Esophagus muscularis mucosa (tissue), 4 donors: ENCODE measurements at regions not wholly inside any gene's neighbourhood (a gene's known extent, or its start where the extent isn't known, plus 50 kb on each side); places are given as distances from the start of the nearest gene placed in this dataset.

Experiments
- DNase-seq: peaks from one replicate; pipeline ENCODE4 v3.0.0-alpha.2; 2017; ENCODE audit errors: extremely low spot score
- H3K27ac ChIP-seq, 4 donors: fragments of 200-600 bp; sonication (generic); replicated peaks in 1 of 4; 1 replicate in 3 of 4; 2 replicates in 1 of 4; pipeline ENCODE4 v1.5.1; 2016 to 2019; ENCODE audit warnings: mild to moderate bottlenecking in 1 of 4
- H3K27me3 ChIP-seq, 4 donors: fragments of 200-600 bp; sonication (generic); one replicate each; pipeline versions ENCODE4 v1.5.1 to v1.6.0; 2016 to 2019
- H3K36me3 ChIP-seq, 4 donors: fragments of 200-600 bp; sonication (generic); one replicate each; pipeline ENCODE4 v1.5.1; 2016 to 2019
- H3K4me1 ChIP-seq, 4 donors: fragments of 200-600 bp; sonication (generic); one replicate each; pipeline ENCODE4 v1.5.1; 2016 to 2019
- H3K4me3 ChIP-seq, 4 donors: fragments of 200-600 bp; sonication (generic); 1 replicate in 2 of 4; 2 replicates in 2 of 4; pipeline ENCODE4 v1.5.1; 2016 to 2019; ENCODE audit warnings: mild to moderate bottlenecking in 4 of 4, moderate library complexity in 1 of 4
- H3K9me3 ChIP-seq, 4 donors: fragments of 200-600 bp; sonication (generic); 1 replicate in 3 of 4; 2 replicates in 1 of 4; pipeline ENCODE4 v1.5.1; 2016 to 2019
- CTCF ChIP-seq, 3 experiments: fragments of 200-600 bp in 2 of 3; fragments of 450-650 bp in 1 of 3; sonication (generic) in 2 of 3; IDR thresholded peaks; one replicate each; pipeline ENCODE4 v1.5.1; 2017 to 2019; ENCODE audit warnings: antibody characterized with exemption in 3 of 3, mild to moderate bottlenecking in 2 of 3, moderate library complexity in 1 of 3
- EP300 ChIP-seq: sonication (generic); formaldehyde crosslinking; IDR thresholded peaks from one replicate; pipeline ENCODE4 v1.6.1; 2017; ENCODE audit warnings: antibody characterized with exemption
- POLR2A ChIP-seq: fragments of 450-650 bp; IDR thresholded peaks from one replicate; pipeline ENCODE4 v1.6.1; 2017; ENCODE audit warnings: antibody characterized with exemption, moderate library complexity, mild to moderate bottlenecking, low read depth
- POLR2AphosphoS5 ChIP-seq, 2 donors: sonication (generic); formaldehyde crosslinking; IDR thresholded peaks; one replicate each; pipeline ENCODE4 v1.6.1; 2017; ENCODE audit warnings: antibody characterized with exemption in 2 of 2
- WGBS: methylation state at CpG from one replicate; pipeline ENCODE4 v1.1.5; 2018; 5-methylcytosine and 5-hydroxymethylcytosine counted together
- intact Hi-C: fragments of 100-400 bp; cut with DNase I; formaldehyde crosslinking; loops from one replicate; pipeline ENCODE4 v1.15.1; 2023

- no peaks in the 10 kb centered on the region for H3K27me3 ChIP-seq
- DNase-seq, result no peak
- TF ChIP-seq CTCF (IDR thresholded peaks at IDR 0.05) (no peak), EP300 (no peak), POLR2AphosphoS5 (IDR thresholded peaks at IDR 0.05) (no peak), POLR2A (no peak)
- no peaks in the 10 kb centered on the region for H3K4me1 ChIP-seq
- WGBS, result 64% methylated on average over 1 of the region's 1 CpG
- H3K9me3 ChIP-seq, result no peaks in the 10 kb centered on the region
- no peaks in the 10 kb centered on the region for H3K36me3 ChIP-seq
- intact Hi-C loops, result no loop called here
- H3K4me3 ChIP-seq, result no peak overlapping the region
- H3K27ac ChIP-seq, result no peak overlapping the region
Observed at GRCh38 chr20:39893003-39893685, 795.9 kb downstream of the MAFB start.

GRCh38 chr20:39890697-39891096 lies 798.3 kb downstream of the MAFB start:
- Histone ChIP-seq H3K4me3 (no peak overlapping the region), H3K27me3 (no peaks in the 10 kb centered on the region), H3K27ac (no peak overlapping the region), H3K4me1 (peaks cover 0 to 11% (median 8%) of the 10 kb centered on the region in 4 donors), H3K9me3 (no peaks in the 10 kb centered on the region), H3K36me3 (no peaks in the 10 kb centered on the region)
- no peak for TF ChIP-seq POLR2AphosphoS5 (IDR thresholded peaks at IDR 0.05)
- TF ChIP-seq POLR2A, result no peak
- no peak for TF ChIP-seq CTCF (IDR thresholded peaks at IDR 0.05)
- TF ChIP-seq EP300, result no peak
- WGBS, result 95% methylated on average over 1 of the region's 1 CpG
- intact Hi-C loops, result no loop called here
- DNase-seq, result no peak

- no peak overlapping the region for H3K27ac ChIP-seq
- no peaks in the 10 kb centered on the region for H3K27me3 ChIP-seq
- no peaks in the 10 kb centered on the region for H3K36me3 ChIP-seq
- DNase-seq, result no peak
- no peaks in the 10 kb centered on the region for H3K9me3 ChIP-seq
- WGBS, result 84% methylated on average over 2 of the region's 2 CpGs
- H3K4me1 ChIP-seq, result peaks cover 0 to 12% (median 8%) of the 10 kb centered on the region in 4 donors
- no peak overlapping the region for H3K4me3 ChIP-seq
- intact Hi-C loops, result loop anchor here (5.0 kb wide), 1 partner anchor 1074 kb away; no protein-coding TSS in a partner anchor
- TF ChIP-seq EP300, result no peak
- TF ChIP-seq POLR2AphosphoS5 (IDR thresholded peaks at IDR 0.05), result no peak
- TF ChIP-seq CTCF (IDR thresholded peaks at IDR 0.05), result no peak
- no peak for TF ChIP-seq POLR2A
Observed at GRCh38 chr20:39888310-39888709, 800.7 kb downstream of the MAFB start.

- TF ChIP-seq POLR2AphosphoS5 (IDR thresholded peaks at IDR 0.05) (no peak), POLR2A (no peak), CTCF (IDR thresholded peaks at IDR 0.05) (no peak), EP300 (no peak)
- 67% methylated on average over 3 of the region's 3 CpGs for WGBS
- peaks cover 0 to 12% (median 8%) of the 10 kb centered on the region in 4 donors for H3K4me1 ChIP-seq
- DNase-seq, result no peak
- H3K27me3 ChIP-seq, result no peaks in the 10 kb centered on the region
- H3K36me3 ChIP-seq, result no peaks in the 10 kb centered on the region
- peaks cover 0 to 4% (median 0%) of the 10 kb centered on the region in 4 donors for H3K9me3 ChIP-seq
- intact Hi-C loops, result loop anchor here (2.0 to 5.0 kb wide), 2 partner anchors 804 to 1076 kb away; no protein-coding TSS in a partner anchor
- H3K27ac ChIP-seq, result no peak overlapping the region
- no peak overlapping the region for H3K4me3 ChIP-seq
Observed at GRCh38 chr20:39886650-39887190, 802.3 kb downstream of the MAFB start.
